Stomach (tissue), 4 donors: ENCODE measurements at regions not wholly inside any gene's neighbourhood (a gene's known extent, or its start where the extent isn't known, plus 50 kb on each side); places are given as distances from the start of the nearest gene placed in this dataset.

Experiments used
- CTCF ChIP-seq, 7 experiments: fragments of 450-650 bp in 4 of 7; fragments of 200-600 bp in 3 of 7; sonication (generic) in 3 of 7; IDR thresholded peaks; one replicate each; pipeline ENCODE4 v1.5.1; 2016 to 2019; ENCODE audit warnings: antibody characterized with exemption in 7 of 7, control low read depth in 2 of 7, mild to moderate bottlenecking in 1 of 7
- POLR2A ChIP-seq, 4 donors: fragments of 450-650 bp; IDR thresholded peaks; one replicate each; pipeline ENCODE4 v1.6.1; 2016; ENCODE audit warnings: antibody characterized with exemption in 4 of 4, control low read depth in 2 of 4, mild to moderate bottlenecking in 1 of 4, moderate library complexity in 1 of 4

GRCh38 chr1:55781003-55781402 is 565.8 kb upstream of the USP24 start:
- TF ChIP-seq CTCF (IDR thresholded peaks at IDR 0.05) (no peak), POLR2A (IDR thresholded peaks at IDR 0.05) (no peak)
